NCI-H345 treated with DMSO at 0.1 percent for 48 hours (cell line): ENCODE measurements at regions not wholly inside any gene's neighbourhood (a gene's known extent, or its start where the extent isn't known, plus 50 kb on each side); places are given as distances from the start of the nearest gene placed in this dataset.

Source experiments
- DNase-seq: peaks from one replicate; lab custom pipeline; 2025; ENCODE audit not compliant: unreplicated experiment; lab: John Stamatoyannopoulos, UW

- DNase-seq = no peak
These were observed 118.1 kb upstream of the MAFB start for GRCh38 chr20:40806929-40807820.

- DNase-seq = no peak
These were observed 118.8 kb upstream of the MAFB start for GRCh38 chr20:40807821-40808170.

DNA sequence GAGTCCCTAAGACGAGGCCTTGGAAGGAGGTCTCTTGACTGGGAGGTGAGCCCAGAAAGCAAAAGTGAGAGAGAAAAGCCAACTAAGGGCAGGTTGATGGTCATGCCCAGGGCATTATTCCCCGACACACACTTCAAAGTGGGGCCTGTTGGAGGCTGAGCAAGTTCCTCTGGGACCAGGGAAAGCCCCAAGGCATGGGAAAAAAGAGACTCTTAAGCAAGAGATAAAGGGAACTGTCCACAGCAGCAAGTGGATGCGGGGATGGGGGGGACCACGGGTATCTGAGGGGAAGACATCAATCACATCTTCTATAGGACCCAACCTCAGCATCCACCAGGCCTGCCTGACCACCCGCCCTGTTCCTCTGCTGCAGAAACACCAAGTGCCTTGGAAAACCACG, 119.9 kb upstream of the MAFB start:
- DNase-seq = no peak

DNA sequence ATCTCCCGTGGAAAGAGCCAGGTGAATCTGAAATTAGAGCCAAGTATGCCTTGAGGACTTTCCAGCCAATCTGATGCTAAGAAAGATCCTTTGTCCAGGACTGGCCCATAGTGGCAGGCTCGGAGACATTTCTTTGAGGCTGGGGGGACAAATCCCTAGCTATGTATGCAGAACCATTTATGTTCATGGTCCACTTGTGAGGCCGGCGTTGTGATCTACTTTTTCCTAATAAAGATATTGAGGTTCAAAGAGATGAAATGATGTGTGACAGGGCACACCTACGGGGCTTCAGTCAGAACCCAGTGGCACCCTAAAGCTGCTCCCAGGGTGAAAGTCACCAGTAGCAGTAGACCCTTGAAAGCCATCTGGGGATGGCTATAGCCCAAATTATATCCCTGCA, 120.3 kb upstream of the MAFB start:
- DNase-seq = no peak

GRCh38 chr20:40810332-40811000, 121.4 kb upstream of the MAFB start:
- DNase-seq = no peak

DNA sequence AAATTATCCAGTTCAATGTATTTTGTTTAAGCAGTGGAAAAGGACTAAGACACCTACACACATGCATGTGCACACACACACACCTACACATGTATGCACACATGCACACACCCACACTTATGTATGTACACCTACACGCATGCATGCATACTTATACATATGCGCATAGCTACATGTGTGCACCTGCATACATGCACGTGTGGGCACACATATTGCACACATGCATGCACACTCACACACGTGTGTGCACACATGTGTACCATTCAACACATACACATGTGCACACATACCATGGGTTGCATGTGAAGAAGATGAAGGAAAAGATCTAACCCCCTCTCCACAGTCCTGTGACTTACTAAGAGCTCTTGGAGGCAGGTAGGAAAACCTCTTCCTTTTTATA, 122.0 kb upstream of the MAFB start:
- no peak for DNase-seq

DNA sequence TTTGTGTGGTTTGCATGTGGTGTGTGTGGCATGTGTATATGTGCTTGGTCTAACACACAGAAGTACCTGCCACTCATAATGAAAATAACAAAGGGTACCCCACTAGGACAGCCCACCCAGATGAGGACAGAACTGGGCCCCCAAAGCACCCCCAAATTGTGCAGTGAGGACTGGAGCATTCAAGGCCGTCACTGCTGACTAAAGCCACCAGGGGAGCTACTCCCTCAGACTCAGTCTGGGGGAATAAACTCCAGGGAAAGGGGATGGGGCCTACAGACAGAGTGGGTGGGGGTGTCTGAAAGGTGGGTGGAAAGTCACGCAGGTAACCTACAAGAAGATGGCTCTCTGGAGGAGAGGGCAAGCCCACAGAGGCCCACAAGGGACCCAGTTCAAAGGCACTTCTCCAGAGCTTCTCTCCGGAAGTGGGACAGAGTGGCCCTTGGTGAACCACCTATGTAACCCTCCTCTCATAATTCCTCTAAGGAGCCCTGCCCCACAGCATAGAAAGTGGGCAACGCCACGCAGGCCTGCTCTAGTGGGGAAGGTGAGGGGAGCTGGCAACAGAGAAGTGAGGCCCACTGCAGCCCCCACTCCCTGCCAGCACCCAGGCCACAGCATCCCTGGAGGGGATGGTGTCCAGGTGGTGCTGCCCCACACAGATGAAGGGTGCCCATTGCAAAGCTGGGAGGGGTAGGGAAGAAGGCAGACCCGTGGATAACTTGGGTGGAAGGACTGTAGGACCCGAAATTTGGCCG, 122.8 kb upstream of the MAFB start:
- DNase-seq = no peak

GRCh38 chr20:40812415-40812925, 123.4 kb upstream of the MAFB start:
- DNase-seq = no peak

DNA sequence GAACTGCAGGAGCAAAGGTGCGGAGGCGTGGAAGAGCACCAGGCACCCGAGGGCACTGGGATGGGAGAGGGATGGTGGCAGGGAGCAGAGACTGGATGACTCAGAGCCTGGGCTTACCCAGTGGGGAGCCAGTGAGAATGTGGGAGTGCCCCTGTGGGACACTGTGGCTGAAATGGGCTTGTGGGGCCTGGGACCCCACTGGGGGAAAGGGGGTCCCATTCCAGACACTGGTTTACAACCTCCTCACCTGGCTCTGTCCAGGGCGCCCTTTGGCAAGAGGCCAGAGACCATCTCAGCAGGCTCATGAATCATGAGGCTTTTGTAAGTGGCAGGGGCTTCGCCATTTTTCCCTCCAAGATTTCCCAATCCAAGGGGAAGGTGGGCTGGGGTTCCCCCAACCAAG, 124.0 kb upstream of the MAFB start:
- no peak for DNase-seq

DNA sequence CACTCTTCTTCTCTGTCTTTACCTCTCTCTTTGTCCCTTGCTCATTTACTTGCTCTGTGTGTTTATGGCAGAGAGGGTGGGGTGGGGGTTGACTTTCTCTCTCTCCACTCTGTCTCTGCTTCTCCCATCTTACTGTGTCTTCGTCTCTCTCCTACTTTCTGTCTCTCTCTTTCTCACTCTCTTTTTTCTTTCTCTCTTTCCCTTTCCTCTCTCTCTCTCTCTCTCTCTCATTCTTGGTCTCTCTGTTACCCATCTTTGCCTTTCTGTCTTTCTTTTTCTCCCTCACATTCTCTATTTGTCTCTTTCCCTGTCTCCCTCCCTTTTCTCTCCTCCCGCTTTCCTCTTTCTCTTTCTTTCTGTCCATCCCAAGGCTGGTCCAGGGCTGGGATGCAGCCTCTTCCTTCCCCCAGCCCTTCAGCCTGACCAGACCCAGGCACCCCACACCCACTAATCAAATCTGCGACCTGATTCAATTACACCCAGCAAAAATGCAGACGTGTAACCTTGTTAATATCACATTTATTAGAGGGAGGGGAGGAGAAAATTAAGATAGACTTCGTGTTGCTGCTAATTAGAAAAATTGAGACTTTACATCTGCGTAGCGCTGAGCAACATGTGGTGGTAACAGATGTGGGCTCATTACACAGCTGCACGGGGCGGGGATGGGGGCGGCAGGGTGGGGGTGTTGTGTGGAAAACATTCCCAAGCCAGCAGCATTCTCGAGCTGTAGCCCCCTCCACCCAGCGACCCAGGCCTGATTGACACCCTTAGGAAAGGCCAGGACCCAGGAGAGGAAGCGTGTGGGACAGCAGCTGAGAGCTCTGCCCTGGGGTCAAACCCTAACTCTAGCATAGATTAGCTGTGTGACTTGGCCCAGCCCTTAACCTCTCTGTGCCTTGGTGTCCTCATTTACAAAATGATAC, 124.9 kb upstream of the MAFB start:
- DNase-seq = no peak

DNA sequence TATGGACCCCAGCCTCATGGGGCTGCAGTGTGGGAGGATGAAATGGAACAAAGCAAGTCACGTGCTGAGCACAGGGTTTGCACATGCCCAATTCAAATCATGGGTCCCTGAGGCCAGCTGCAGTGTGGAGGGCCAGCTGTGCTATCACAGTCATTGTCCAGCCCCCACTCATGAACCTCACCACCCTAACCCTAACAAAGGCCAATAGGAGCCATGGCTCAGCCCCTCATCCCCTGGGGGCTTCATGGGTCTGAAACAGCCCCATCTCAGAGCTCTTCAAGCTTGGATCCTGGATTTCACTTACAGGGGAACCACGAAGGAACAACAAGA, 125.6 kb upstream of the MAFB start:
- DNase-seq = no peak

DNA sequence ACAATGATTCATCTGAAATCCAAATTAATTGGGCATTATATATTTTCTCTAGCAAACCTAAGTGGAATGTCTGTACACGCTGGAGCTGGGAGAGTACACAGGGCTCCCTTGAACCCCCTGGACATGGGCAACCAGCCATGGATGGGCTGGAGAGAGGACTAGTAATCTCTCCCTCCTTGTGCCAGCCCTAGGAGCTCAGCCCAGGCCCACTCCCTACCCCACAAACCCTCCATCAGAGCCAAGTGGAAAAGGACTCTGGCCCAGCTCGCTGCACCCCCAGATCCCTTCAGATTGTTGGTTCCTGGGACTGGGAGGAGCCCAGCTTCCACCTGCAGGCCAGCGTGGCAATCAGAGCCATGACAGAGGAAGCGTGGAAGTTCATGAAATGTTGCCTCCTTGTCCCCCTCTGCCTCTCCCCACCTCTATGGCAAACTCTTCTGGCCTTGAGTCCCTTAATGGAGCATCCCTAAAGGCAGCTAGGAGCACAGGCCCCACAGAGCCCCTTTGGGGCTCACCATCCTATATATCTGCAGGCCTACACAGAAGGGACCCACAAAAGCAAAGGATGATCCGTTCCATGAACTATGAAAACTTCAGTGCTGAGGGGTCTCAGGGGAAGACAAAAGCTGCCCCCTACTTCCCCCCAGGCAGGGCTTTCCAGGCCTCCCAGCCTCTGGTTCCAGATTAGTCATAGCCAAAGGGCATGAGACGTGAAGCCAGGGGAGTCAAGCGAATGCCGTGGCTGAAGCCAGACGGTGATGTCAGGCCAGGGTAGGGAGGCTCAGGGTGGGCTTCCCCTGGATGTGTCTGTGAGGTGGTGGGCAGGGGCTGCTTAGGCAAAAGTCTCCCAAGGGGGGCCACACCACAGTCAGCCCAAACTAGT, 126.4 kb upstream of the MAFB start:
- no peak for DNase-seq

GRCh38 chr20:40816039-40816352, 127.0 kb upstream of the MAFB start:
- no peak for DNase-seq

DNA sequence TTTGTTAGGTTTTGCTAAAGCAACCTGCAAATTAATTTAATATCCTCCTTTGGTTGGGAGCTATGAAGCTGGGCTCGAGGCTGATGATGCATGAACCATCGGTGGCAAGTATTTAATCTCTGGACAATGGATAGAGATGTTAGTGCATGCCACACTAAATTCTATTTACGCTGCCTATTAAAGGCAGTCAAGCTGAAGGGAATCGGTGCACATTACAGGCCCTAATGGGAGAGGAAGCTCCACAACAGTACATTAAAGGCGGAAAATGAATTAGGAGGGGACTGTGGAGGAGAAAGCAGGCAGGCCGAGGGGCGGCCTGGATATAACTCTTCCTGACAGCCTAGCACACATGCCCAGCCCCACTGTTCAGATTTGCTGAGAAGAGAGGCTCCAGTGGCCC, 132.4 kb upstream of the MAFB start:
- no peak for DNase-seq

DNA sequence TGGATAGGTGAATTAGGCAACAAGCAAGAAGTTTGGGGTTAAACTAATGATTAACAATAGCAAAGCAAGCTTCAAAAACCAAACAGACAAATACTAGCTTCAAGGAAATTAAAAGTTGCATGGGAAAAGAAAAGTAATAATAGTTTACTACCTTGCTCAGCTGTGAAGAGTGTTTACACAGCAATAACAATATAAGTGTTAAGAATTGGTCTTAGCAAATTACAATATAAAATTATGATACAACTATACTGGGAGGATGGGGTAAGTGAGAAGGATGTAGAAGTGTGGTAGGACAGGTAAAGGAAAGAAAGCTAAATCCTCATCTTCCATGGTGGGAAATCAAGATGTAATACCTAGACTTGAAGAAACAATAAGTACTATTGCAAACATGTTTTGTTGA, 137.7 kb upstream of the MAFB start:
- no peak for DNase-seq

DNA sequence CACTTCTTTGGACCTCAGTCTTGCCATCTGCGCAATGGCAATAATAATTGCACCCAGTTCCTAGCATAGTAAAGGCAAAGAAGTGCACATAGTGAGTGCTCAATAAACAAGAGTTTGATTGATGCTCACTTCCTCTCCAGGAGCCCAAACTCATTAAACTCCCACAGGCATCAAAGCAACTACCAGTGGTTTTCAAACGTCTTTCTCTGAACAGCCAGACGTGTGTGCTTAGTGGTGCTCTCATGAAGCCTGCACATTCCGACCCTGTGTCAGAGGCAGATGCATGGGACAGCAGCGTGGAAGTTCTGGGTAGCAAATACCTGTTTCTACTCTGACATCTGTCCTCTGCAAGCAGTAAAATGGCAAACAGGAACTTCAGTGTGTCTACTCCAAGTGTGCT, 146.3 kb upstream of the MAFB start:
- no peak for DNase-seq

DNA sequence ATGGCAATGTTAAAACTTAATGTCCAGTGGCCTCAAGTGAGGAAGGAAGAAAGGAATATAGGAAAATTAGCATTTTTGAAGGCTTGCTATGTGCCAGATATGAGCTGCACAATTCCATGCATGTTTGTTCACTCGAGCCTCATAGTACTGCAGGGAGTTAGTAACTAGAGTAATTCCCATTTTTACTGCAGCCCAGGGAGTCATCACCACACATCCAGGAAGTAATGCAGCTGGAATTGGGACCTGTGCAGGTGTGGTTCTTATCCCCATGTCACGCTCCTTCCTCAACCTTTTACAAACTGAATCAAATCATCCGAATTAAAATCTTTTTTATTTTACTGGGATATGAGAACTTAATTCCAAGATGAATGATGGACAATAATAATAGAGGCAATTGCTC, 149.5 kb upstream of the MAFB start:
- DNase-seq = no peak

- DNase-seq = no peak
These were observed 154.2 kb upstream of the MAFB start for GRCh38 chr20:40843251-40843650.

- DNase-seq = peak; percentile 21
These were observed 155.3 kb upstream of the MAFB start for GRCh38 chr20:40844332-40844731.

- no peak for DNase-seq
These were observed 159.1 kb upstream of the MAFB start for GRCh38 chr20:40848096-40848495.
